PFSK-1 (cell line): ENCODE measurements at regions not wholly inside any gene's neighbourhood (a gene's known extent, or its start where the extent isn't known, plus 50 kb on each side); places are given as distances from the start of the nearest gene placed in this dataset.

Experiments
- FOXP2 ChIP-seq: optimal IDR thresholded peaks from 2 replicates; pipeline ENCODE3; 2011; ENCODE audit warnings: borderline replicate concordance, control low read depth, inconsistent platforms; ENCODE audit not compliant: insufficient read depth; ENCODE audit errors: extremely low read length, extremely low read depth
- POLR2AphosphoS5 ChIP-seq: IDR thresholded peaks from 2 replicates; pipeline ENCODE4 v1.6.1; 2012; ENCODE audit warnings: low read depth, mild to moderate bottlenecking, control low read depth, low read length, moderate library complexity
- REST ChIP-seq, 2 experiments: IDR thresholded peaks; 2 replicates each; pipeline versions ENCODE4 v1.6.1 to v1.8.0; 2011 to 2012; ENCODE audit warnings: low read depth in 2 of 2, low read length in 2 of 2, control low read depth in 1 of 2, inconsistent platforms in 1 of 2, mild to moderate bottlenecking in 1 of 2, moderate library complexity in 1 of 2; ENCODE audit not compliant: insufficient read depth in 1 of 2
- TAF1 ChIP-seq: IDR thresholded peaks from 2 replicates; pipeline ENCODE4 v1.6.1; 2012; ENCODE audit warnings: low read length, control low read depth, borderline replicate concordance; ENCODE audit not compliant: insufficient read depth

- no peak for TF ChIP-seq FOXP2
- TF ChIP-seq POLR2AphosphoS5, result no peak
- no peak for TF ChIP-seq REST (IDR thresholded peaks at IDR 0.05; ENCODE audit: insufficient read depth in 1 of 2, low read depth in 2 of 2, low read length in 2 of 2)
- TF ChIP-seq TAF1, result no peak
Measured at GRCh38 chr3:182238126-182238525, 526.4 kb downstream of the SOX2 start.
